ENCODE measurements at regions not wholly inside any gene's neighbourhood (a gene's known extent, or its start where the extent isn't known, plus 50 kb on each side); places are given as distances from the start of the nearest gene placed in this dataset.

GRCh38 chr22:47397673-47398072, 635.2 kb downstream of the TBC1D22A start:
- Mint-ChIP-seq H3K9me3 (peaks cover 26% of the 10 kb centered on the region), H3K4me3 (no peak overlapping the region), H3K27ac (no peak overlapping the region), H3K27me3 (ENCODE audit: insufficient read depth, low read depth, poor library complexity) (peaks cover 15% of the 10 kb centered on the region), H3K36me3 (ENCODE audit: low read depth) (peaks cover 48% of the 10 kb centered on the region), H3K4me1 (no peaks in the 10 kb centered on the region)
- no peaks in the 10 kb centered on the region for H4K20me1 ChIP-seq (replicated peaks; ENCODE audit: insufficient read depth)
- ATAC-seq: no peak
- no peaks in the 10 kb centered on the region for H3K79me2 ChIP-seq (replicated peaks; ENCODE audit: insufficient read depth)
- DNase-seq (ENCODE audit: low spot score): no peak
- no peak overlapping the region for H3K4me2 ChIP-seq
- no peaks in the 10 kb centered on the region for H3K9me2 ChIP-seq (ENCODE audit: insufficient read depth)
- no peak overlapping the region for H3K27ac ChIP-seq (ENCODE audit: low read depth)
- no peak overlapping the region for H2AFZ ChIP-seq
- H3K27me3 ChIP-seq (ENCODE audit: insufficient read depth): no peaks in the 10 kb centered on the region
- no peaks in the 10 kb centered on the region for H3F3A ChIP-seq (replicated peaks; ENCODE audit: low read depth)
- H3K4me3 ChIP-seq: no peak overlapping the region
- no peaks in the 10 kb centered on the region for H3K4me1 ChIP-seq (ENCODE audit: insufficient read depth)
- TF ChIP-seq ZNF331 (CRISPR knock-in tag; IDR thresholded peaks at IDR 0.05; ENCODE audit: low read depth) (no peak), ZNF114 (CRISPR knock-in tag; IDR thresholded peaks at IDR 0.05) (no peak), JUNB (IDR thresholded peaks at IDR 0.05; ENCODE audit: unreplicated experiment) (no peak), REST (IDR thresholded peaks at IDR 0.05; ENCODE audit: unreplicated experiment) (no peak), EZH2 (IDR thresholded peaks at IDR 0.05; ENCODE audit: low read depth, unreplicated experiment) (no peak), EZH2phosphoT487 (IDR thresholded peaks at IDR 0.05; ENCODE audit: unreplicated experiment) (no peak), NANOG (IDR thresholded peaks at IDR 0.05; ENCODE audit: borderline replicate concordance) (no peak), CREB1 (CRISPR knock-in tag; IDR thresholded peaks at IDR 0.05; ENCODE audit: low read depth) (no peak), CTCF (conservative IDR thresholded peaks at IDR 0.05; ENCODE audit: low read depth in 2 of 2) (no peak)
- H3K36me3 ChIP-seq (ENCODE audit: insufficient read depth): no peaks in the 10 kb centered on the region

DNA sequence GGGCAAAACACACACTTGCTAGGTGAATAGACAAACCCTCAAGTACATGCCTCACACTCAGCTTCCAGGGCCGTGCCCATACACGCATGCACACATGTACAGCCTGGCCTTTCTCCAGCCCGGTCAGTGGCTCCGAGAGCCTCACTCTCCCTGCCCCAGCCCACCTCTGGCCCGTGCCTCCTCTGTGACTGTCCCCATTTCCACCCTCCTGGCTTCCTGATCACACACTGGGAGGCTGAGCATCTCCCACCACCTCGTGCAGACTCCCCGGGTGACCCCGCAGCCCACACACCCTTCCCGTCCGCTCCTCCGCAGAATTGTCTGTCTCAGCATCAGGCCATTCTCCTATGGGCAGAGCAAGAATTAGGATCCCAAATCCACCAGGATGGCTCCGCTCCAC, 634.1 kb downstream of the TBC1D22A start:
- H3K36me3 Mint-ChIP-seq (ENCODE audit: low read depth): peaks cover 41% of the 10 kb centered on the region
- Histone ChIP-seq H2AFZ (no peak overlapping the region), H3F3A (replicated peaks; ENCODE audit: low read depth) (no peaks in the 10 kb centered on the region), H3K4me2 (no peak overlapping the region), H4K20me1 (replicated peaks; ENCODE audit: insufficient read depth) (no peaks in the 10 kb centered on the region), H3K4me3 (no peak overlapping the region), H3K27ac (ENCODE audit: low read depth) (no peak overlapping the region), H3K4me1 (ENCODE audit: insufficient read depth) (no peaks in the 10 kb centered on the region), H3K79me2 (replicated peaks; ENCODE audit: insufficient read depth) (no peaks in the 10 kb centered on the region), H3K27me3 (ENCODE audit: insufficient read depth) (no peaks in the 10 kb centered on the region), H3K9me2 (ENCODE audit: insufficient read depth) (no peaks in the 10 kb centered on the region), H3K36me3 (ENCODE audit: insufficient read depth) (no peaks in the 10 kb centered on the region)
- H3K4me1 Mint-ChIP-seq: no peaks in the 10 kb centered on the region
- peaks cover 15% of the 10 kb centered on the region for H3K27me3 Mint-ChIP-seq (ENCODE audit: insufficient read depth, low read depth, poor library complexity)
- H3K4me3 Mint-ChIP-seq: no peak overlapping the region
- H3K9me3 Mint-ChIP-seq: peaks cover 16% of the 10 kb centered on the region
- ATAC-seq (no peak), DNase-seq (ENCODE audit: low spot score) (no peak)
- H3K27ac Mint-ChIP-seq: no peak overlapping the region
- TF ChIP-seq, protein P1, sequence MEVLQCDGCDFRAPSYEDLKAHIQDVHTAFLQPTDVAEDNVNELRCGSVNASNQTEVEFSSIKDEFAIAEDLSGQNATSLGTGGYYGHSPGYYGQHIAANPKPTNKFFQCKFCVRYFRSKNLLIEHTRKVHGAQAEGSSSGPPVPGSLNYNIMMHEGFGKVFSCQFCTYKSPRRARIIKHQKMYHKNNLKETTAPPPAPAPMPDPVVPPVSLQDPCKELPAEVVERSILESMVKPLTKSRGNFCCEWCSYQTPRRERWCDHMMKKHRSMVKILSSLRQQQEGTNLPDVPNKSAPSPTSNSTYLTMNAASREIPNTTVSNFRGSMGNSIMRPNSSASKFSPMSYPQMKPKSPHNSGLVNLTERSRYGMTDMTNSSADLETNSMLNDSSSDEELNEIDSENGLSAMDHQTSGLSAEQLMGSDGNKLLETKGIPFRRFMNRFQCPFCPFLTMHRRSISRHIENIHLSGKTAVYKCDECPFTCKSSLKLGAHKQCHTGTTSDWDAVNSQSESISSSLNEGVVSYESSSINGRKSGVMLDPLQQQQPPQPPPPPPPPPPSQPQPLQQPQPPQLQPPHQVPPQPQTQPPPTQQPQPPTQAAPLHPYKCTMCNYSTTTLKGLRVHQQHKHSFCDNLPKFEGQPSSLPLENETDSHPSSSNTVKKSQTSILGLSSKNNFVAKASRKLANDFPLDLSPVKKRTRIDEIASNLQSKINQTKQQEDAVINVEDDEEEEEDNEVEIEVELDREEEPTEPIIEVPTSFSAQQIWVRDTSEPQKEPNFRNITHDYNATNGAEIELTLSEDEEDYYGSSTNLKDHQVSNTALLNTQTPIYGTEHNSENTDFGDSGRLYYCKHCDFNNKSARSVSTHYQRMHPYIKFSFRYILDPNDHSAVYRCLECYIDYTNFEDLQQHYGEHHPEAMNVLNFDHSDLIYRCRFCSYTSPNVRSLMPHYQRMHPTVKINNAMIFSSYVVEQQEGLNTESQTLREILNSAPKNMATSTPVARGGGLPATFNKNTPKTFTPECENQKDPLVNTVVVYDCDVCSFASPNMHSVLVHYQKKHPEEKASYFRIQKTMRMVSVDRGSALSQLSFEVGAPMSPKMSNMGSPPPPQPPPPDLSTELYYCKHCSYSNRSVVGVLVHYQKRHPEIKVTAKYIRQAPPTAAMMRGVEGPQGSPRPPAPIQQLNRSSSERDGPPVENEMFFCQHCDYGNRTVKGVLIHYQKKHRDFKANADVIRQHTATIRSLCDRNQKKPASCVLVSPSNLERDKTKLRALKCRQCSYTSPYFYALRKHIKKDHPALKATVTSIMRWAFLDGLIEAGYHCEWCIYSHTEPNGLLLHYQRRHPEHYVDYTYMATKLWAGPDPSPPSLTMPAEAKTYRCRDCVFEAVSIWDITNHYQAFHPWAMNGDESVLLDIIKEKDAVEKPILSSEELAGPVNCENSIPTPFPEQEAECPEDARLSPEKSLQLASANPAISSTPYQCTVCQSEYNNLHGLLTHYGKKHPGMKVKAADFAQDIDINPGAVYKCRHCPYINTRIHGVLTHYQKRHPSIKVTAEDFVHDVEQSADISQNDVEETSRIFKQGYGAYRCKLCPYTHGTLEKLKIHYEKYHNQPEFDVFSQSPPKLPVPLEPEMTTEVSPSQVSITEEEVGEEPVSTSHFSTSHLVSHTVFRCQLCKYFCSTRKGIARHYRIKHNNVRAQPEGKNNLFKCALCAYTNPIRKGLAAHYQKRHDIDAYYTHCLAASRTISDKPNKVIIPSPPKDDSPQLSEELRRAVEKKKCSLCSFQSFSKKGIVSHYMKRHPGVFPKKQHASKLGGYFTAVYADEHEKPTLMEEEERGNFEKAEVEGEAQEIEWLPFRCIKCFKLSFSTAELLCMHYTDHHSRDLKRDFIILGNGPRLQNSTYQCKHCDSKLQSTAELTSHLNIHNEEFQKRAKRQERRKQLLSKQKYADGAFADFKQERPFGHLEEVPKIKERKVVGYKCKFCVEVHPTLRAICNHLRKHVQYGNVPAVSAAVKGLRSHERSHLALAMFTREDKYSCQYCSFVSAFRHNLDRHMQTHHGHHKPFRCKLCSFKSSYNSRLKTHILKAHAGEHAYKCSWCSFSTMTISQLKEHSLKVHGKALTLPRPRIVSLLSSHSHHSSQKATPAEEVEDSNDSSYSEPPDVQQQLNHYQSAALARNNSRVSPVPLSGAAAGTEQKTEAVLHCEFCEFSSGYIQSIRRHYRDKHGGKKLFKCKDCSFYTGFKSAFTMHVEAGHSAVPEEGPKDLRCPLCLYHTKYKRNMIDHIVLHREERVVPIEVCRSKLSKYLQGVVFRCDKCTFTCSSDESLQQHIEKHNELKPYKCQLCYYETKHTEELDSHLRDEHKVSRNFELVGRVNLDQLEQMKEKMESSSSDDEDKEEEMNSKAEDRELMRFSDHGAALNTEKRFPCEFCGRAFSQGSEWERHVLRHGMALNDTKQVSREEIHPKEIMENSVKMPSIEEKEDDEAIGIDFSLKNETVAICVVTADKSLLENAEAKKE (CRISPR knock-in tag; IDR thresholded peaks at IDR 0.05): no peak
- TF ChIP-seq CREB1 (CRISPR knock-in tag; IDR thresholded peaks at IDR 0.05; ENCODE audit: low read depth) (no peak), STAT1 (IDR thresholded peaks at IDR 0.05; ENCODE audit: unreplicated experiment) (no peak), NANOG (IDR thresholded peaks at IDR 0.05; ENCODE audit: borderline replicate concordance) (no peak)

Measured in GM23338 (cell line).